ENCODE measurements at regions not wholly inside any gene's neighbourhood (a gene's known extent, or its start where the extent isn't known, plus 50 kb on each side); places are given as distances from the start of the nearest gene placed in this dataset.

DNA sequence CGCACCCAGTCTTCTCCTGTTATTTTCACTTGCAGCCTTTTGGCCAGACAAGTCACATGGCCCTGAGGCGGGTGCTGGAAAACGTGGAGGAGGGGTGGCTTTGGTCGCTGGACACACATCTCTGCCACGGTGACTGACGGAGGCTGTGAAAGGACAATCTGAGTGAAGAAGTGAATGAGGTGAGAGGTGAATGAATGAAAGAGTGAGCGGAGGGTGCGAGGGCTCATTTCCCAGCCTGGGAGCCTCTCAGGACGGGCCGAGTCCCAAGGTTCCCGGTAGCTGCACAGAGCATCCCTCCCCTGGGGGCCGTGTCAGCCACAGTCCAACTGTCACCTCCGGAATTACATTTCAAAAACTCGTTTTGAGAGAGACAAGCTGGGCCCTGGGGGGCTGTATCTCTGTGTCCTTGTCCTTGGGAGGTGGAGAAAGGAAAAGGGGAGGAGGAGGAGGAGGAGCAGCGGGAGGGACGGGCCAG, 89.6 kb downstream of the UBIAD1 start:
- TF ChIP-seq, protein P1, sequence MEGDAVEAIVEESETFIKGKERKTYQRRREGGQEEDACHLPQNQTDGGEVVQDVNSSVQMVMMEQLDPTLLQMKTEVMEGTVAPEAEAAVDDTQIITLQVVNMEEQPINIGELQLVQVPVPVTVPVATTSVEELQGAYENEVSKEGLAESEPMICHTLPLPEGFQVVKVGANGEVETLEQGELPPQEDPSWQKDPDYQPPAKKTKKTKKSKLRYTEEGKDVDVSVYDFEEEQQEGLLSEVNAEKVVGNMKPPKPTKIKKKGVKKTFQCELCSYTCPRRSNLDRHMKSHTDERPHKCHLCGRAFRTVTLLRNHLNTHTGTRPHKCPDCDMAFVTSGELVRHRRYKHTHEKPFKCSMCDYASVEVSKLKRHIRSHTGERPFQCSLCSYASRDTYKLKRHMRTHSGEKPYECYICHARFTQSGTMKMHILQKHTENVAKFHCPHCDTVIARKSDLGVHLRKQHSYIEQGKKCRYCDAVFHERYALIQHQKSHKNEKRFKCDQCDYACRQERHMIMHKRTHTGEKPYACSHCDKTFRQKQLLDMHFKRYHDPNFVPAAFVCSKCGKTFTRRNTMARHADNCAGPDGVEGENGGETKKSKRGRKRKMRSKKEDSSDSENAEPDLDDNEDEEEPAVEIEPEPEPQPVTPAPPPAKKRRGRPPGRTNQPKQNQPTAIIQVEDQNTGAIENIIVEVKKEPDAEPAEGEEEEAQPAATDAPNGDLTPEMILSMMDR (IDR thresholded peaks at IDR 0.05; ENCODE audit: poor library complexity, severe bottlenecking): no peak
- TF ChIP-seq, protein P2, sequence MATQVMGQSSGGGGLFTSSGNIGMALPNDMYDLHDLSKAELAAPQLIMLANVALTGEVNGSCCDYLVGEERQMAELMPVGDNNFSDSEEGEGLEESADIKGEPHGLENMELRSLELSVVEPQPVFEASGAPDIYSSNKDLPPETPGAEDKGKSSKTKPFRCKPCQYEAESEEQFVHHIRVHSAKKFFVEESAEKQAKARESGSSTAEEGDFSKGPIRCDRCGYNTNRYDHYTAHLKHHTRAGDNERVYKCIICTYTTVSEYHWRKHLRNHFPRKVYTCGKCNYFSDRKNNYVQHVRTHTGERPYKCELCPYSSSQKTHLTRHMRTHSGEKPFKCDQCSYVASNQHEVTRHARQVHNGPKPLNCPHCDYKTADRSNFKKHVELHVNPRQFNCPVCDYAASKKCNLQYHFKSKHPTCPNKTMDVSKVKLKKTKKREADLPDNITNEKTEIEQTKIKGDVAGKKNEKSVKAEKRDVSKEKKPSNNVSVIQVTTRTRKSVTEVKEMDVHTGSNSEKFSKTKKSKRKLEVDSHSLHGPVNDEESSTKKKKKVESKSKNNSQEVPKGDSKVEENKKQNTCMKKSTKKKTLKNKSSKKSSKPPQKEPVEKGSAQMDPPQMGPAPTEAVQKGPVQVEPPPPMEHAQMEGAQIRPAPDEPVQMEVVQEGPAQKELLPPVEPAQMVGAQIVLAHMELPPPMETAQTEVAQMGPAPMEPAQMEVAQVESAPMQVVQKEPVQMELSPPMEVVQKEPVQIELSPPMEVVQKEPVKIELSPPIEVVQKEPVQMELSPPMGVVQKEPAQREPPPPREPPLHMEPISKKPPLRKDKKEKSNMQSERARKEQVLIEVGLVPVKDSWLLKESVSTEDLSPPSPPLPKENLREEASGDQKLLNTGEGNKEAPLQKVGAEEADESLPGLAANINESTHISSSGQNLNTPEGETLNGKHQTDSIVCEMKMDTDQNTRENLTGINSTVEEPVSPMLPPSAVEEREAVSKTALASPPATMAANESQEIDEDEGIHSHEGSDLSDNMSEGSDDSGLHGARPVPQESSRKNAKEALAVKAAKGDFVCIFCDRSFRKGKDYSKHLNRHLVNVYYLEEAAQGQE (IDR thresholded peaks at IDR 0.05; ENCODE audit: borderline replicate concordance): no peak
- no peak for TF ChIP-seq EP300 (conservative IDR thresholded peaks at IDR 0.05; ENCODE audit: poor library complexity, severe bottlenecking)
- no peak for TF ChIP-seq TAF1 (IDR thresholded peaks at IDR 0.05; ENCODE audit: low read depth)
- no peak for TF ChIP-seq RAD21 (conservative IDR thresholded peaks at IDR 0.05)
- no peak for TF ChIP-seq POLR2AphosphoS5 (IDR thresholded peaks at IDR 0.05)
